Ectodermal cell (in vitro differentiated cells): ENCODE measurements at regions not wholly inside any gene's neighbourhood (a gene's known extent, or its start where the extent isn't known, plus 50 kb on each side); places are given as distances from the start of the nearest gene placed in this dataset.
A peak's percentile ranks its signal among the peaks of the same experiment; 100 is the strongest.
"Not testable (repeated sequence)": the region's sequence is repeated elsewhere in the genome, so short reads cannot be mapped to it uniquely, and the experiment has no call there.

Experiments used
- H3K27ac ChIP-seq: 2 replicates; pipeline ENCODE4 v1.7.0; 2013; ENCODE audit warnings: mild to moderate bottlenecking, low read depth, low read length; ENCODE audit not compliant: insufficient read depth, poor library complexity, severe bottlenecking
- H3K27me3 ChIP-seq: 2 replicates; pipeline ENCODE4 v1.7.0; 2013; ENCODE audit warnings: mild to moderate bottlenecking, low read length; ENCODE audit not compliant: insufficient read depth, control insufficient read depth, poor library complexity, severe bottlenecking
- H3K36me3 ChIP-seq: one replicate; pipeline ENCODE4 v1.7.0; 2013; ENCODE audit warnings: low read length; ENCODE audit not compliant: control insufficient read depth, insufficient read depth
- H3K4me1 ChIP-seq: one replicate; pipeline ENCODE4 v1.7.0; 2013; ENCODE audit warnings: low read length; ENCODE audit not compliant: control insufficient read depth, insufficient read depth
- H3K4me3 ChIP-seq: 2 replicates; pipeline ENCODE4 v1.7.0; 2013; ENCODE audit warnings: low read depth, low read length, control low read depth; ENCODE audit not compliant: insufficient read depth
- H3K9me3 ChIP-seq: 2 replicates; pipeline ENCODE4 v1.7.0; 2013; ENCODE audit warnings: mild to moderate bottlenecking, low read length, moderate library complexity; ENCODE audit not compliant: control insufficient read depth
- WGBS, 2 experiments: methylation state at CpG; one replicate each; pipeline ENCODE4 v1.1.7; 2013; ENCODE audit warnings: missing lambda C conversion rate in 2 of 2; 5-methylcytosine and 5-hydroxymethylcytosine counted together

GRCh38 chr5:109630093-109630492 lies 59.6 kb upstream of the MAN2A1 start:
- Histone ChIP-seq H3K27me3 (no peaks in the 10 kb centered on the region), H3K9me3 (no peaks in the 10 kb centered on the region), H3K36me3 (no peaks in the 10 kb centered on the region), H3K27ac (peak overlapping the region; percentile 6), H3K4me3 (no peak overlapping the region), H3K4me1 (peaks cover 4% of the 10 kb centered on the region)
- 82 to 84% methylated on average over 4 of the region's 4 CpGs for WGBS, 2 experiments

GRCh38 chr5:109628591-109628990 lies 61.1 kb upstream of the MAN2A1 start:
- WGBS, 2 experiments, result 99 to 100% methylated on average over 3 of the region's 3 CpGs
- H3K4me1 ChIP-seq, result peaks cover 4% of the 10 kb centered on the region
- H3K4me3 ChIP-seq, result no peak overlapping the region
- H3K9me3 ChIP-seq, result no peaks in the 10 kb centered on the region
- no peaks in the 10 kb centered on the region for H3K36me3 ChIP-seq
- H3K27ac ChIP-seq, result no peak overlapping the region
- no peaks in the 10 kb centered on the region for H3K27me3 ChIP-seq

- WGBS, 2 experiments, result 90 to 95% methylated on average over 4 to 5 of the region's 5 CpGs
- not testable (repeated sequence) for H3K9me3 ChIP-seq, H3K27ac ChIP-seq, H3K4me1 ChIP-seq, H3K36me3 ChIP-seq, H3K4me3 ChIP-seq, H3K27me3 ChIP-seq
Observed at GRCh38 chr5:109621266-109621665, 68.5 kb upstream of the MAN2A1 start.

GRCh38 chr5:109620651-109621050 lies 69.1 kb upstream of the MAN2A1 start:
- Histone ChIP-seq H3K27me3 (no peaks in the 10 kb centered on the region), H3K4me1 (no peaks in the 10 kb centered on the region), H3K4me3 (no peak overlapping the region), H3K9me3 (no peaks in the 10 kb centered on the region), H3K27ac (no peak overlapping the region), H3K36me3 (no peaks in the 10 kb centered on the region)
- 89 to 97% methylated on average over 1 of the region's 1 CpG for WGBS, 2 experiments

GRCh38 chr5:109619606-109620005 lies 70.1 kb upstream of the MAN2A1 start:
- H3K36me3 ChIP-seq, result no peaks in the 10 kb centered on the region
- no peak overlapping the region for H3K4me3 ChIP-seq
- no peaks in the 10 kb centered on the region for H3K9me3 ChIP-seq
- no peak overlapping the region for H3K27ac ChIP-seq
- no peaks in the 10 kb centered on the region for H3K4me1 ChIP-seq
- no peaks in the 10 kb centered on the region for H3K27me3 ChIP-seq

GRCh38 chr5:109619021-109619460 lies 70.7 kb upstream of the MAN2A1 start:
- Histone ChIP-seq H3K4me1 (no peaks in the 10 kb centered on the region), H3K27ac (no peak overlapping the region), H3K36me3 (no peaks in the 10 kb centered on the region), H3K27me3 (no peaks in the 10 kb centered on the region), H3K9me3 (no peaks in the 10 kb centered on the region), H3K4me3 (no peak overlapping the region)
- 92 to 96% methylated on average over 3 of the region's 3 CpGs for WGBS, 2 experiments

GRCh38 chr5:109614981-109615380 lies 74.7 kb upstream of the MAN2A1 start:
- H3K27me3 ChIP-seq, result no peaks in the 10 kb centered on the region
- H3K9me3 ChIP-seq, result no peaks in the 10 kb centered on the region
- WGBS, 2 experiments, result 94 to 97% methylated on average over 3 of the region's 3 CpGs

GRCh38 chr5:109614301-109614700 lies 75.4 kb upstream of the MAN2A1 start:
- no peaks in the 10 kb centered on the region for H3K27me3 ChIP-seq
- H3K4me1 ChIP-seq, result peaks cover 17% of the 10 kb centered on the region
- H3K36me3 ChIP-seq, result no peaks in the 10 kb centered on the region
- H3K9me3 ChIP-seq, result no peaks in the 10 kb centered on the region
- H3K27ac ChIP-seq, result no peak overlapping the region
- no peak overlapping the region for H3K4me3 ChIP-seq
- 95 to 96% methylated on average over 2 to 4 of the region's 4 CpGs for WGBS, 2 experiments

More at GRCh38 chr5:109614981-109615380, 74.7 kb upstream of the MAN2A1 start:
- Histone ChIP-seq H3K27ac (no peak overlapping the region), H3K36me3 (no peaks in the 10 kb centered on the region), H3K4me1 (peaks cover 17% of the 10 kb centered on the region), H3K4me3 (no peak overlapping the region)

- H3K27ac ChIP-seq, result no peak overlapping the region
- H3K36me3 ChIP-seq, result no peaks in the 10 kb centered on the region
- no peak overlapping the region for H3K4me3 ChIP-seq
- no peaks in the 10 kb centered on the region for H3K9me3 ChIP-seq
- 40 to 45% methylated on average over 6 of the region's 6 CpGs for WGBS, 2 experiments
- H3K4me1 ChIP-seq, result peaks cover 17% of the 10 kb centered on the region
- H3K27me3 ChIP-seq, result no peaks in the 10 kb centered on the region
Observed at GRCh38 chr5:109612278-109612905, 77.3 kb upstream of the MAN2A1 start.

- Histone ChIP-seq H3K27ac (no peak overlapping the region), H3K36me3 (no peaks in the 10 kb centered on the region), H3K9me3 (no peaks in the 10 kb centered on the region), H3K27me3 (no peaks in the 10 kb centered on the region), H3K4me3 (no peak overlapping the region), H3K4me1 (peaks cover 17% of the 10 kb centered on the region)
- WGBS, 2 experiments, result 91 to 92% methylated on average over 3 of the region's 3 CpGs
Observed at GRCh38 chr5:109611505-109611904, 78.2 kb upstream of the MAN2A1 start.

GRCh38 chr5:109611061-109611460 lies 78.7 kb upstream of the MAN2A1 start:
- no peak overlapping the region for H3K4me3 ChIP-seq
- no peaks in the 10 kb centered on the region for H3K9me3 ChIP-seq
- peaks cover 17% of the 10 kb centered on the region for H3K4me1 ChIP-seq
- WGBS, 2 experiments, result 94 to 96% methylated on average over 4 of the region's 4 CpGs
- no peaks in the 10 kb centered on the region for H3K27me3 ChIP-seq
- no peaks in the 10 kb centered on the region for H3K36me3 ChIP-seq
- H3K27ac ChIP-seq, result no peak overlapping the region
